NCI-H524 treated with DMSO at 0.1 percent for 48 hours (cell line): ENCODE measurements at regions not wholly inside any gene's neighbourhood (a gene's known extent, or its start where the extent isn't known, plus 50 kb on each side); places are given as distances from the start of the nearest gene placed in this dataset.

Experiments
- DNase-seq: peaks from one replicate; lab custom pipeline; 2025; lab: John Stamatoyannopoulos, UW

DNA sequence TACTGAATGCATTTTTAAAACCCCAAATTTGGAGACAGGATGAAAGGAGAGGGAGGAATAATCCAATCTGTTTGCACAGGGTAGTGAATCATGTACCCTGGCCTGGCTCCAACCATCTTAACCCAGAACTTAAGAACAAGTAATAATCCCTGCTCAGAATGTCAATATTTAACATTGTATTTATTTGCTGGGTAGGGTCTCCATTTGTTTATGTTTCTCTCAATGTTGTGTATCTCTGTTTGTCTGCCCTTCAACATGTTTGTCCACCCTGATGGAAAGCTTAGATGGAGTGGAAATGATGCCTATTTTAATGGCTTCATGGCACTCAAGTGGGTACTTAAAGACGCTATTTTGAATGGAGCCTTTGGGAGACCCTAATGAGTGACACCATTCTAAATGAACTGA, 54.4 kb upstream of the CDC42BPA start:
- no peak for DNase-seq

- DNase-seq = no peak
Measured at GRCh38 chr1:227370533-227371254, 52.4 kb upstream of the CDC42BPA start.

- no peak for DNase-seq
Measured at GRCh38 chr1:227369102-227369760, 50.9 kb upstream of the CDC42BPA start.
